NCI-H226 (cell line): ENCODE measurements at regions not wholly inside any gene's neighbourhood (a gene's known extent, or its start where the extent isn't known, plus 50 kb on each side); places are given as distances from the start of the nearest gene placed in this dataset.

Experiments used
- DNase-seq: peaks from one replicate; pipeline ENCODE4 v3.0.0-alpha.2; 2015

GRCh38 chr4:106766519-106766918 is 269.6 kb downstream of the DKK2 start:
- no peak for DNase-seq

- DNase-seq = no peak
These were observed 271.3 kb downstream of the DKK2 start for GRCh38 chr4:106764774-106765173.

GRCh38 chr4:106762666-106763443 is 273.3 kb downstream of the DKK2 start:
- no peak for DNase-seq

DNA sequence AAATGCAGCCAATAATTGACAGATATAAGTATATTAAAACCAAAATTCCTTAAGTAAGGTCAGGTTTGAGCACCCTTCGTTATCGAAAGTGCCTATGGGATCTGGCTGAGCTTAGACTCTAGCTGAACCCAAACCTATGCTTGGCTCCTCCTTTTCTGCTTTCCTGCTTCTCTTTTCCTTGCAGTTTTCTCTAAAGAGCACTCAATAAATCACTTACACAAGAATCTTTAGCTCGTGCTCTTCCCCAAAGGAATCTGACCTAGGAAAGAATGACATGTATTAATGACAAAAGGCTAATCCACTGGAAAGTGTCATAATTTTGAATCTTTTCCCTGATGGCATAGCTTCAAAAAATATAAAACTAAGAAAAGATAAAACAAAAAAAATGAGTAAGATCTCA is 282.7 kb downstream of the DKK2 start:
- DNase-seq = no peak

GRCh38 chr4:106746451-106746850 is 289.7 kb downstream of the DKK2 start:
- DNase-seq = peak; percentile 19

- DNase-seq = peak; percentile 20
These were observed 298.0 kb downstream of the DKK2 start for GRCh38 chr4:106738121-106738520.

- DNase-seq = no peak
These were observed 317.6 kb downstream of the DKK2 start for GRCh38 chr4:106718548-106718947.

GRCh38 chr4:106717091-106717490 is 319.0 kb downstream of the DKK2 start:
- DNase-seq = no peak

- DNase-seq = no peak
These were observed 320.3 kb downstream of the DKK2 start for GRCh38 chr4:106715825-106716224.

- DNase-seq = no peak
These were observed 327.7 kb downstream of the DKK2 start for GRCh38 chr4:106708464-106708816.

GRCh38 chr4:106707776-106708463 is 328.2 kb downstream of the DKK2 start:
- DNase-seq = peak; percentile 58

DNA sequence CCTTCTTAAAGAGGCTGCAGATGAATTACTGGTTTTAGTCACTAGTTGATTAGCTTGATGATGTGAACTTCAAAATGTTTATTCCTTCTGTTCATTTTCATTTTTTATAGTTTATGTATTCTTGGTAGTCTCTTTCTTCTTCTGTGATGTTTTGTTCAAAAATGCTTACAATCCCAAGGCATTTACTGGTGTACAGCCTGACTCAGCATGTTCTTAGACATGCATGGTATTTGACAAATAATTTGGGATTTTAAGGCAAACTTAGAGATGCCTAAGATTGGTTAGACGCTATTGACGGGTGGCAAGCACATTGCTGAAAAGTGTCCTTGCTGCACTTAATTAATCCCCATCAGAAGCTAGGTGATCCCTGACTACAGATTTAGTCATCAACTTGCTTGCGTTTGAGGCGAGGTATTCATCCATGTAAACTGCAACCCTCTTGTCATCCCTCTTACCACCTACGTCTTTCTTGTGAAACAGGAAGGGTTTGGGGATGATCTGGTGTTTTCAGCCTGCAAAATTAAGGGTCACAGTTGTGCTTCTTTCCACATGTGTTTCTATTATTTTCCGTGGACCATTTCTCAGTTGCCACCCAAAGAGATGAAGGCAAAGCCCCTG is 331.8 kb downstream of the DKK2 start:
- DNase-seq = no peak

- DNase-seq = no peak
These were observed 331.7 kb upstream of the GIMD1 start for GRCh38 chr4:106700321-106700720.

DNA sequence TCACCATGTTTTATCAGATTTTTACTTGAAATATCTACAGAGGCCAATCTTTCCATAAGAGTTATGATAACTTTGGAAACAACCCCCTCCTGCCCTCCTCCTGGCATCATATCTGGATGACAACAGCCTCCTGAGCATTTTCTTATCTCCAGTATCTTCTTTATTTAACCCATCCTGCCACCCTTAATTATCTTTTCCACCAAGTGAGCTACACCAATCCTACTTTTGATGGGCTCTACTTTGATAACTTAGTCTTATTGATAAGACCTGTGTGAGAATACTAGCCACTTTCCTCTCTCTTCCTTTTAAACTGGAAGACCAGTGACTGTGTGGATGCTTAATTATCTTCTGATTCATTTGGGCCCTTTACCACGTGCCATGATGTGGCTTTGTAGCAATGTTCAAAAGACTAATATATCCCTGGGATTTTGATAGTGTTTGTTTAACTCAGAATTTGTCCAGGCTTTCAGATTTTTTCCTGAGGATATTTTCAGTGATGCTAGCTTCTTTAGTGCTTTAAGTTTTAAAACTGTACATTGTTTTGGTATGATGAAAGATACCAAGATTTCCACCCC is 330.1 kb upstream of the GIMD1 start:
- DNase-seq = no peak

- DNase-seq = no peak
These were observed 327.1 kb upstream of the GIMD1 start for GRCh38 chr4:106695501-106696262.

DNA sequence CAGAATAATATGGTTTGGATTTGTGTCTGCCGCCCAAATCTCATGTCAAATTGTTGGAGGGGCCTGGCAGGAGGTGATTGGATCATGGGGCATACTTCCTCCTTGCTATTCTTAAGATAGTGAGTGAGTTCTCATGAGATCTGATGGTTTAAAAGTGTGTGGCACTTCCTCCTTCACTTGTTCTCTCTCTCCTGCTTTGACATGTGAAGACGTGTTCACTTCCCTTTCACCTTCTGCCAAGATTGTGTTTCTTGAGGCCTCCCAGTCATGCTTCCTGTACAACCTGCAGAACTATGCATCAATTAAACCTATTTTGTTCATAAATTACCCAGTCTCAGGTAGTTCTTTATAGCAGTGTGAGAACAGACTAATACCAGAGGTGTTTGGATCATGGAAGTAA is 325.7 kb upstream of the GIMD1 start:
- DNase-seq = no peak

- no peak for DNase-seq
These were observed 323.2 kb upstream of the GIMD1 start for GRCh38 chr4:106691749-106692148.

- peak; percentile 71 for DNase-seq
These were observed 321.9 kb upstream of the GIMD1 start for GRCh38 chr4:106690487-106690886.

GRCh38 chr4:106687026-106687425 is 318.4 kb upstream of the GIMD1 start:
- DNase-seq = no peak

DNA sequence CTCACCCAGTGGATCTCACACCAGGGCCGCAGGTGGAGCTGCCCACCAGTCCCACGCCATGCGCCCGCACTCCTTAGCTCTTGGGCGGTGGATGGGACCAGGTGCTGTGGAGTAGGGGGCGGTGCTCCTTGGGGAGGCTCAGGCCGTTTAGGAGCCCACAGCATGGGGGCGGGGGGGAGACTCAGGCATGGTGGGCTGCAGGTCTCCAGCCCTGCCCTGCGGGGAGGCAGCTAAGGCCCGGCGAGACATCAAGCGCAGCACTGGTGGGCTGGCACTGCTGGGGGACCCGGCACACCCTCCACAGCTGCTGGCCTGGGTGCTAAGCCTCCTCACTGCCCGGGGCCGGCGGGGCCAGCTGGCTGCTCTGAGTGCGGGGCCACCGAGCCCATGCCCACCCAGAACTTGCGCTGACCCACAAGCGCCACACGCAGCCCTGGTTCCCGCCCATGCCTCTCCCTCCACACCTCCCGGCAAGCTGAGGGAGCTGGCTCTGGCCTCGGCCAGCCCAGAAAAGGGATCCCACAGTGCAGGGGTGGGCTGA is 312.9 kb upstream of the GIMD1 start:
- no peak for DNase-seq

- DNase-seq = no peak
These were observed 310.5 kb upstream of the GIMD1 start for GRCh38 chr4:106679063-106679462.

GRCh38 chr4:106677213-106677612 is 308.6 kb upstream of the GIMD1 start:
- DNase-seq = no peak
